Type B pancreatic cell (in vitro differentiated cells): ENCODE measurements at regions not wholly inside any gene's neighbourhood (a gene's known extent, or its start where the extent isn't known, plus 50 kb on each side); places are given as distances from the start of the nearest gene placed in this dataset.

Source experiments
- DNase-seq: peaks from one replicate; pipeline ENCODE4 v3.0.0; 2021; ENCODE audit warnings: mixed read lengths; ENCODE audit not compliant: unreplicated experiment; ENCODE audit errors: extremely low spot score
- H3K27ac Mint-ChIP-seq: 2 replicates; pipeline ENCODE4 v1.8.0; 2021; ENCODE audit warnings: mild to moderate bottlenecking, mixed read lengths
- H3K27me3 Mint-ChIP-seq: 2 replicates; pipeline ENCODE4 v1.8.0; 2021; ENCODE audit warnings: mixed read lengths
- H3K36me3 Mint-ChIP-seq: 2 replicates; pipeline ENCODE4 v1.8.0; 2021; ENCODE audit warnings: mixed read lengths
- H3K4me1 Mint-ChIP-seq: one replicate; pipeline ENCODE4 v1.8.0; 2021; ENCODE audit warnings: mixed read lengths; ENCODE audit not compliant: unreplicated experiment
- H3K4me3 Mint-ChIP-seq: 2 replicates; pipeline ENCODE4 v1.8.0; 2021; ENCODE audit warnings: mild to moderate bottlenecking, mixed read lengths
- H3K9me3 Mint-ChIP-seq: 2 replicates; pipeline ENCODE4 v1.8.0; 2021; ENCODE audit warnings: mixed read lengths
- TF ChIP-seq, protein P1 (sequence below): fragments of 200-600 bp; sonication (generic); conservative IDR thresholded peaks from 2 replicates; pipeline ENCODE4 v1.5.0; 2021; ENCODE audit warnings: antibody characterized with exemption, mild to moderate bottlenecking

DNA sequence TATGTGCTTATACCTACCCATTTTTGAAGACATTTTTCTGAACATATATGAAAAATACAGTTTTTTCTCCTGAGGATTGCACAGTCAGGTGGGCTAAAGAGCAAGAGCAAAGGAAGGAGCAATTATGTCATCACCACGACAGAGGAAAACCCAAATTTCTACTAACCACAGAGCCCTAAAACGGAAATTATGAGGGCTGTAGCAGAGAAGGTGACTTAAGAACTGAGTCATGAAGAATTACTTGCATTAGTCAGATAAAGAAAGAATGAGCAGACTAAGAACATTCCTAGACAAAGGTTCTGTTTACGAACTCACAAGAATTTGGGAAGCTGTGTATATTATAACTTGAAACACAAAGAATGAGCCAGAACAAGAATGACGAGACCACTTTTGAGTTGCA lies 974.4 kb downstream of the NXPH1 start:
- TF ChIP-seq, protein P1, sequence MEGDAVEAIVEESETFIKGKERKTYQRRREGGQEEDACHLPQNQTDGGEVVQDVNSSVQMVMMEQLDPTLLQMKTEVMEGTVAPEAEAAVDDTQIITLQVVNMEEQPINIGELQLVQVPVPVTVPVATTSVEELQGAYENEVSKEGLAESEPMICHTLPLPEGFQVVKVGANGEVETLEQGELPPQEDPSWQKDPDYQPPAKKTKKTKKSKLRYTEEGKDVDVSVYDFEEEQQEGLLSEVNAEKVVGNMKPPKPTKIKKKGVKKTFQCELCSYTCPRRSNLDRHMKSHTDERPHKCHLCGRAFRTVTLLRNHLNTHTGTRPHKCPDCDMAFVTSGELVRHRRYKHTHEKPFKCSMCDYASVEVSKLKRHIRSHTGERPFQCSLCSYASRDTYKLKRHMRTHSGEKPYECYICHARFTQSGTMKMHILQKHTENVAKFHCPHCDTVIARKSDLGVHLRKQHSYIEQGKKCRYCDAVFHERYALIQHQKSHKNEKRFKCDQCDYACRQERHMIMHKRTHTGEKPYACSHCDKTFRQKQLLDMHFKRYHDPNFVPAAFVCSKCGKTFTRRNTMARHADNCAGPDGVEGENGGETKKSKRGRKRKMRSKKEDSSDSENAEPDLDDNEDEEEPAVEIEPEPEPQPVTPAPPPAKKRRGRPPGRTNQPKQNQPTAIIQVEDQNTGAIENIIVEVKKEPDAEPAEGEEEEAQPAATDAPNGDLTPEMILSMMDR, result no peak
- H3K27ac Mint-ChIP-seq, result no peak overlapping the region
- H3K4me3 Mint-ChIP-seq, result no peak overlapping the region
- H3K27me3 Mint-ChIP-seq, result no peaks in the 10 kb centered on the region
- H3K4me1 Mint-ChIP-seq, result no peaks in the 10 kb centered on the region
- no peak for DNase-seq
- no peaks in the 10 kb centered on the region for H3K9me3 Mint-ChIP-seq
- no peaks in the 10 kb centered on the region for H3K36me3 Mint-ChIP-seq

DNA sequence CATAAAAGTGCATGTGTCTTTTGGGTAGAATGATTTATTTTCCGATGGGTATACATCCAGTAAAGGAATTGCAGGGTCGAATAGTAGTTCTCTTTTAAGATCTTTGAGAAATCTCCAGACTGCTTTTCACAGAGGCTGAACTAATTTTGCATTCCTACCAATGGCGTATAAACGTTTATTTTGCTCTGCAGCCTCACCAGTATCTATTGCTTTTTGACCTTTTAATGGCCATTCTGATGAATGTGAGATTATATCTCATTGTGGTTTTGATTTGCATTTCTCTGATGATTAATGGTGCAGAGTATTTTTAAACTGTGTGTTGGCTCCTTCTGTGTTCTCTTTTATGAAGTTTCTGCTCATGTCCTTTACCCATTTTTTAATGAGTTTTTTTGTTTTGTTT lies 1020.1 kb downstream of the NXPH1 start:
- Mint-ChIP-seq H3K9me3 (peaks cover 4% of the 10 kb centered on the region), H3K27ac (no peak overlapping the region), H3K4me3 (no peak overlapping the region), H3K36me3 (no peaks in the 10 kb centered on the region), H3K4me1 (no peaks in the 10 kb centered on the region), H3K27me3 (no peaks in the 10 kb centered on the region)
- TF ChIP-seq, protein P1, result no peak
- no peak for DNase-seq

DNA sequence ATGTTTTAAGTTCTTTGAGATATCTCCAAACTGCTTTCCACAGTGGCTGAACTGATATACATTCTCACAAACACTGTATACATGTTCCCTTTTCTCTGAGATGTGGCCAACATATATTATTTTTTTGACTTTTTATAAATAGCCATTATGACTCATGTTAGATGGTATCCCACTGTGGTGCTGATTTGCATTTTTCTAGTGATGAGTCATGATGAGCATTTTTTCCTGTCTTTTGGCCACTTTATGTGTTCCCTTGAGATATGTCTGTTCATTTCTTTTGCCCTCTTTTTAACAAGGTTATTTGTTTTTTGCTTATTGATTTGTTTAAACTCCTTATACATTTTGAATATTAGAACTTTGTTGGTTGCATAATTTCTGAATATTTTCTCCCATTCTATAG lies 1055.1 kb downstream of the NXPH1 start:
- Mint-ChIP-seq H3K9me3 (peaks cover 7% of the 10 kb centered on the region), H3K27me3 (no peaks in the 10 kb centered on the region), H3K4me1 (no peaks in the 10 kb centered on the region), H3K36me3 (no peaks in the 10 kb centered on the region), H3K27ac (no peak overlapping the region), H3K4me3 (no peak overlapping the region)
- TF ChIP-seq, protein P1, result no peak
- no peak for DNase-seq

DNA sequence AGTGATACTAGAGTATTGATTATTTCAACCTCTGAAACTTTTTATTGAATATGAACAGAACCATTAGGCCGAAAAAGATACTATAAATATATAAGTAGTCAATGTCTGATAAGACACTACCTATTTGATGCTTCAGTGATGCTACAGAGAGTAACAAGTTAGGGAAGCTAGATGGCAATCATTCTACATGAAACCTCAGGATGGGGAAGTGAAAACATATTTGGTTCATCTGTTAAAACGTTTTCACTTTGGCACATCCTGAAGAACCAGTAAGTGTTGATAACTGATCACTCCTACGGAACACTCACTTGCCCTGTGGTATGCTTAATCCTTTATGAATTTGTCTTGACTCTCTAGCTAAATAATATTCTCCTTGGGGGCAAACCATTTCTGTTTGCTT lies 1064.9 kb downstream of the NXPH1 start:
- Mint-ChIP-seq H3K27ac (no peak overlapping the region), H3K36me3 (no peaks in the 10 kb centered on the region), H3K4me1 (no peaks in the 10 kb centered on the region), H3K9me3 (no peaks in the 10 kb centered on the region), H3K27me3 (no peaks in the 10 kb centered on the region), H3K4me3 (no peak overlapping the region)
- DNase-seq, result no peak
- TF ChIP-seq, protein P1, result no peak

DNA sequence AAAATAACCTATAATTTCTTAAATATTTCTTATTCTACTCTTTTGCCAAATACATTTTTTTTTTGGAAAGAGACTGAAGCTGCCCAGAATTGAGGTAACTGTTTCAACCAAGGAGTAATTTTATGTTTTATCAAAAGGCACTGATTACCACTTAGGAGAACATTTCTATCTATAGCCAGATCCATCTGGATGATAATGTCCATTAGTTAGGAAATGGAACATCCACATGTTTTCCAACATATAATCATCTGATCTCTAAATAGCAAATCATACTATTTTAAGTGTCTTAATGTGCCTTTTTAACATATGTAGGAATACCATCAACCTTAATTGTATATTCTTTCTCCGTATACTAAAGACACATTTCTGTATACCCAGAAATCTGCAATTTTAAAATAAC lies 1068.9 kb downstream of the NXPH1 start:
- Mint-ChIP-seq H3K4me3 (no peak overlapping the region), H3K27ac (no peak overlapping the region), H3K27me3 (no peaks in the 10 kb centered on the region), H3K4me1 (no peaks in the 10 kb centered on the region), H3K9me3 (no peaks in the 10 kb centered on the region), H3K36me3 (no peaks in the 10 kb centered on the region)
- TF ChIP-seq, protein P1, result no peak
- no peak for DNase-seq

DNA sequence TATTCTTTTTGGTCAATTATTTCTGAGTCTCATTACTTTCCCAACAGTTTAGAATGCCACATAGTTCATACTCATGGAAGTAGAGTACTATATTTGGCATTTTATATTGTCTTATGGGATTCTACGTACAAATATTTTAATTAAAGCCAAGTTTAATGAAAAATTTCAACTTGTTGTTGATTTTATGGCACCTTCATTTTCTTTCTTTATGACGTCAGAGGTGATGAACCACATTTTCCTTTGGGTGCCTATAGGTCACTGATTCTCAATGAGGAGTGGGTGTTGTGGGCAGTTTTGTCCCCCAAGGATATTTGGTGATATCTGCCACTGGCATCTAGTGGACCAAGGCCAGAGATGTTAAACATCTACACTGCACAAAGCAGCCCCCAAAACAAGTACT lies 1071.3 kb downstream of the NXPH1 start:
- no peak overlapping the region for H3K4me3 Mint-ChIP-seq
- no peak for DNase-seq
- H3K27ac Mint-ChIP-seq, result no peak overlapping the region
- no peaks in the 10 kb centered on the region for H3K27me3 Mint-ChIP-seq
- no peaks in the 10 kb centered on the region for H3K9me3 Mint-ChIP-seq
- no peaks in the 10 kb centered on the region for H3K4me1 Mint-ChIP-seq
- no peaks in the 10 kb centered on the region for H3K36me3 Mint-ChIP-seq
- TF ChIP-seq, protein P1, result no peak
